Stimulated activated CD4-positive, alpha-beta T cell treated with anti-CD3 and anti-CD28 coated beads, Interleukin-12 subunit alpha, Interleukin-12 subunit beta, amount 100 ng/mL, for 48 hours (primary cell): ENCODE measurements at regions not wholly inside any gene's neighbourhood (a gene's known extent, or its start where the extent isn't known, plus 50 kb on each side); places are given as distances from the start of the nearest gene placed in this dataset.

Experiments used
- DNase-seq, 3 donors: peaks; one replicate each; pipeline ENCODE4 v3.0.0-alpha.2; 2020; ENCODE audit warnings: low read depth in 2 of 3, low spot score in 1 of 3

GRCh38 chr4:140316799-140317198, 56.6 kb upstream of the SCOC start:
- DNase-seq, result no peak

- DNase-seq, result no peak
Measured at GRCh38 chr4:140315970-140316369, 57.5 kb upstream of the SCOC start.

GRCh38 chr4:140315438-140315837, 58.0 kb upstream of the SCOC start:
- DNase-seq, result no peak

- no peak for DNase-seq
Measured at GRCh38 chr4:140315019-140315418, 58.4 kb upstream of the SCOC start.

- no peak for DNase-seq
Measured at GRCh38 chr4:140312100-140312499, 61.3 kb upstream of the SCOC start.

- no peak for DNase-seq
Measured at GRCh38 chr4:140311257-140311835, 62.1 kb upstream of the SCOC start.

GRCh38 chr4:140309124-140309870, 64.1 kb upstream of the SCOC start:
- DNase-seq, result no peak

- no peak for DNase-seq
Measured at GRCh38 chr4:140308366-140309123, 64.9 kb upstream of the SCOC start.

GRCh38 chr4:140305053-140305452, 68.4 kb upstream of the SCOC start:
- no peak for DNase-seq

- DNase-seq, result no peak
Measured at GRCh38 chr4:140304346-140304745, 69.1 kb upstream of the SCOC start.

- DNase-seq, result no peak
Measured at GRCh38 chr4:140302151-140302859, 71.1 kb upstream of the SCOC start.

GRCh38 chr4:140300271-140300970, 73.0 kb upstream of the SCOC start:
- DNase-seq, result no peak

- DNase-seq, result no peak
Measured at GRCh38 chr4:140298001-140298400, 75.4 kb upstream of the SCOC start.

GRCh38 chr4:140297221-140297570, 76.2 kb upstream of the SCOC start:
- no peak for DNase-seq

- DNase-seq, result no peak
Measured at GRCh38 chr4:140296335-140297220, 76.9 kb upstream of the SCOC start.

GRCh38 chr4:140293979-140294378, 79.5 kb upstream of the SCOC start:
- no peak for DNase-seq

GRCh38 chr4:140291259-140291658, 82.2 kb upstream of the SCOC start:
- DNase-seq, result no peak

GRCh38 chr4:140289486-140289885, 84.0 kb upstream of the SCOC start:
- DNase-seq, result no peak

- DNase-seq, result no peak
Measured at GRCh38 chr4:140286456-140286855, 87.0 kb upstream of the SCOC start.

GRCh38 chr4:140284456-140284855, 89.0 kb upstream of the SCOC start:
- DNase-seq, result no peak
